Coronary artery (tissue), 2 donors: ENCODE measurements at regions not wholly inside any gene's neighbourhood (a gene's known extent, or its start where the extent isn't known, plus 50 kb on each side); places are given as distances from the start of the nearest gene placed in this dataset.

Experiments used
- DNase-seq: peaks from one replicate; pipeline ENCODE4 v3.0.0-alpha.2; 2017; ENCODE audit warnings: low spot score
- H3K27ac ChIP-seq, 2 donors: fragments of 200-600 bp; sonication (generic); one replicate each; pipeline ENCODE4 v1.5.1; 2016 to 2019
- H3K4me3 ChIP-seq: fragments of 200-600 bp; sonication (generic); 2 replicates; pipeline ENCODE4 v1.5.1; 2016; ENCODE audit warnings: mild to moderate bottlenecking, moderate library complexity
- CTCF ChIP-seq: fragments of 200-600 bp; sonication (generic); IDR thresholded peaks from one replicate; pipeline ENCODE4 v1.5.1; 2019; ENCODE audit warnings: antibody characterized with exemption

DNA sequence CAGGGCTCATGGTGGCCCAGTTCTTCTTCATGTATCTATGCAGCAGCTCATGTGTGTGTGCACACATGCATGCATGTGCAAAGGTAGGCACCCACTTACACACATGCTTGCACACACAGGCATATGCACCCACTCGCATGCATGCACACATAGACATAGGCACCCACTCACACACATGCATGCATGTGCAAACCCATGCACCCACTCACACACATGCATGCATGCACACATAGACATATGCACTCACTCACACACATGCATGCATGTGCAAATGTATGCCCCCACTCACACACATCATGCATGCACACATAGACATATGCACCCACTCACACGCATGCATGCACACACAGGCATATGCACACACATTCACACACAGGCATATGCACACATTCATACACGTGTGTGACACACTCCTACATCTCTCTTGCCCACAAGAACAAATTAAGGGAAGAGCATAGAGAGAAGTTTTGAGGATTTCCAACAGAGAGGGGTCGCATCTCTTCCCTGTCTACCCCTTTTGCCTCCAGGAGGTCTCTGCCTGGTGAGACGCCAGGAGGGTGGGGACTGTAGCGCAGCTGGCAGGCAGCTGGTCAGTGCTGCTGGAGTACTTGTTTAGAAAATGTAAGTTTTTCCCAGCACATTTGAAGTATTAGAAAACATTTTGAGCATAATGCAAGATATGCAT lies 63.9 kb upstream of the ARHGEF7 start:
- no peak for TF ChIP-seq CTCF
- Histone ChIP-seq H3K4me3 (no peak overlapping the region), H3K27ac (no peak overlapping the region)
- DNase-seq = peak; percentile 49

- peak; percentile 9 for DNase-seq
- TF ChIP-seq CTCF = no peak
- no peak overlapping the region for H3K27ac ChIP-seq
- no peak overlapping the region for H3K4me3 ChIP-seq
Observed at GRCh38 chr13:111050539-111050879, 64.6 kb upstream of the ARHGEF7 start.

DNA sequence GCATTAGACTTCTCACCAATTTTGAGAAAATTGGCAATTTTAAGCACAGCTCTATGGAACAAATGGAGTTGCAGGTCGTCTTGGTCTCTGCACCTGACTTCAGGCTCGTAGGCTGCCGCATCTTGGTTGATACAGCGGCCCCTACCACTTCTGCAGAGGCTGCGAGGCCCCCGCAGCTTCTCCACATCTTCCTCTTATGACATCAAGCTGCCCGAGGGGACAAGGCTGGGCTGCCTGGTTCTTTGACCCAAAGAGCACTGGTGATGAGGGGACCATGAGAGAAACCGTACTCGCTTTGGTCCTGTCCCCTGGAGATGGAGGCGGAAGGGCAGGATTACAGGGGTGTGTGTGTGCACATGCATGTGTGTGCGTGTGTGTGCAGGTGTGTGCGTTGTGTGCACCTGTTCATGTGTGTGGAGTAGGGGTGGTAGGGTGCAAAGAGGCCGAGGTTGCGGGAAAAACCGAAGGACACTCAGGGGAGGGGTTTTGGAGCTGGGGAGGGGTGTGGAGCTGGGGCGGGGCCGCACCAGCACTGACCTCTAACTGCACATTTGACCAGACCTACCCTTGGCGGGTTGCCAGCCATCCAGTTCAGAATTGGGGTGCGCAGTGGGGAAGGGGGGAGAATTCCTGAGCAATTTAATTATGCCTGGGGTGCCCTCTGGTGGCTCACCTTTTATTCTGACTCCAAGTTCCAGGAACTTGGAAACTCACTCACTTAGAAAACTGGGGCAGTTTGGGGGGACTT lies 65.1 kb upstream of the ARHGEF7 start:
- peak; percentile 68 for DNase-seq
- peak; percentile 29 for TF ChIP-seq CTCF
- no peak overlapping the region for H3K27ac ChIP-seq
- no peak overlapping the region for H3K4me3 ChIP-seq

- no peak for DNase-seq
- Histone ChIP-seq H3K4me3 (no peak overlapping the region), H3K27ac (no peak overlapping the region)
- TF ChIP-seq CTCF = no peak
Observed at GRCh38 chr13:111048387-111048786, 66.7 kb upstream of the ARHGEF7 start.

GRCh38 chr13:111047326-111047725 lies 67.8 kb upstream of the ARHGEF7 start:
- DNase-seq = no peak
- Histone ChIP-seq H3K27ac (no peak overlapping the region), H3K4me3 (no peak overlapping the region)
- TF ChIP-seq CTCF = no peak

GRCh38 chr13:111046590-111047141 lies 68.4 kb upstream of the ARHGEF7 start:
- Histone ChIP-seq H3K27ac (peak overlapping the region in 1 of 2 donors; percentile 45), H3K4me3 (no peak overlapping the region)
- peak; percentile 71 for DNase-seq
- no peak for TF ChIP-seq CTCF

DNA sequence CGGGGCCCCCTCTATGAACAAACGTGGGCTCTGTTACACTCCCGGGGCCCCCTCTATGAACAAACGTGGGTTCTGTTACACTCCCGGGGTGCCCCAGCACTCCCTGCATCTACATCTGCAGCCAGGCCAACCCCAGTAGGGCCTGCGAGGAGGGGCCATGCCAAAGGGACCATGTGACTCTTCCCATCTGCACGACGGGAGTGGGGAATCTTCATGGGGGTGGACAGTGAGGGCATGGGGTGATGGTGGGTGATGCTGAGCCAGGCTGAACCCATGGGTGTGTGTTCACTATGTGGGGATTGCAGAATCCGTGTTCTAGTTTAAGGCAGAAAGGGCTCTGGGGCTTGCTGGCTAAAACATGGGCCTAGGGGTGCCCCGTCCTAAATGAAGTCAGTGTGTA lies 69.9 kb upstream of the ARHGEF7 start:
- H3K4me3 ChIP-seq = no peak overlapping the region
- no peak overlapping the region for H3K27ac ChIP-seq
- DNase-seq = peak; percentile 26
- no peak for TF ChIP-seq CTCF
